Smooth muscle cell (in vitro differentiated cells): ENCODE measurements at regions not wholly inside any gene's neighbourhood (a gene's known extent, or its start where the extent isn't known, plus 50 kb on each side); places are given as distances from the start of the nearest gene placed in this dataset.

ENCODE experiments used
- DNase-seq: peaks from one replicate; lab custom pipeline; 2025; ENCODE audit not compliant: unreplicated experiment; lab: John Stamatoyannopoulos, UW
- H2AFZ ChIP-seq: fragments of 200-600 bp; sonication (generic); 2 replicates; pipeline ENCODE4 v1.6.0; 2016; ENCODE audit warnings: antibody characterized with exemption, low read depth, mild to moderate bottlenecking
- H3F3A ChIP-seq: fragments of 200-600 bp; sonication (generic); 2 replicates; pipeline ENCODE4 v1.6.0; 2017; ENCODE audit warnings: antibody characterized with exemption, low read depth
- H3K27ac ChIP-seq: fragments of 200-600 bp; sonication (generic); 2 replicates; pipeline ENCODE4 v1.5.1; 2016; ENCODE audit warnings: low read depth, mild to moderate bottlenecking
- H3K27me3 ChIP-seq: fragments of 200-600 bp; sonication (generic); 2 replicates; pipeline ENCODE4 v1.6.1; 2016; ENCODE audit warnings: low read depth, mild to moderate bottlenecking
- H3K36me3 ChIP-seq: fragments of 200-600 bp; sonication (generic); 2 replicates; pipeline ENCODE4 v1.5.1; 2016; ENCODE audit warnings: low read depth
- H3K4me1 ChIP-seq: fragments of 200-600 bp; sonication (generic); 2 replicates; pipeline ENCODE4 v1.5.1; 2016; ENCODE audit warnings: low read depth
- H3K4me2 ChIP-seq: fragments of 200-600 bp; sonication (generic); 2 replicates; pipeline ENCODE4 v1.6.0; 2016; ENCODE audit warnings: mild to moderate bottlenecking
- H3K4me3 ChIP-seq: fragments of 200-600 bp; sonication (generic); 2 replicates; pipeline ENCODE4 v1.5.1; 2016; ENCODE audit warnings: mild to moderate bottlenecking
- H3K79me2 ChIP-seq: fragments of 200-600 bp; sonication (generic); 2 replicates; pipeline ENCODE4 v1.6.0; 2016; ENCODE audit warnings: low read depth, mild to moderate bottlenecking
- H3K9ac ChIP-seq: fragments of 200-600 bp; sonication (generic); 2 replicates; pipeline ENCODE4 v1.6.0; 2016; ENCODE audit warnings: low read depth
- H3K9me3 ChIP-seq: fragments of 200-600 bp; sonication (generic); replicated peaks from 2 replicates; pipeline ENCODE4 v1.5.1; 2016; ENCODE audit warnings: low read depth
- H4K20me1 ChIP-seq: fragments of 200-600 bp; sonication (generic); 2 replicates; pipeline ENCODE4 v1.6.0; 2016; ENCODE audit warnings: low read depth
- CTCF ChIP-seq: fragments of 200-600 bp; sonication (generic); IDR thresholded peaks from 2 replicates; pipeline ENCODE4 v1.5.1; 2017; ENCODE audit warnings: borderline replicate concordance, mild to moderate bottlenecking, antibody characterized with exemption; ENCODE audit not compliant: insufficient read depth, poor library complexity, severe bottlenecking
- WGBS: methylation state at CpG from one replicate; pipeline ENCODE4 v1.1.7; 2016; ENCODE audit warnings: low lambda C conversion rate; 5-methylcytosine and 5-hydroxymethylcytosine counted together

- WGBS, result 74% methylated on average over 10 of the region's 10 CpGs
- Histone ChIP-seq H3K4me3 (no peak overlapping the region), H3K36me3 (no peaks in the 10 kb centered on the region), H4K20me1 (no peaks in the 10 kb centered on the region), H3K4me1 (no peaks in the 10 kb centered on the region), H3K4me2 (no peak overlapping the region), H3K9me3 (no peaks in the 10 kb centered on the region), H3K9ac (no peak overlapping the region), H3F3A (no peaks in the 10 kb centered on the region), H3K27me3 (no peaks in the 10 kb centered on the region), H2AFZ (no peak overlapping the region), H3K79me2 (no peaks in the 10 kb centered on the region), H3K27ac (no peak overlapping the region)
- TF ChIP-seq CTCF, result no peak
- no peak for DNase-seq
Measured at GRCh38 chr3:124277144-124277890, 285.4 kb upstream of the ROPN1 start.

DNA sequence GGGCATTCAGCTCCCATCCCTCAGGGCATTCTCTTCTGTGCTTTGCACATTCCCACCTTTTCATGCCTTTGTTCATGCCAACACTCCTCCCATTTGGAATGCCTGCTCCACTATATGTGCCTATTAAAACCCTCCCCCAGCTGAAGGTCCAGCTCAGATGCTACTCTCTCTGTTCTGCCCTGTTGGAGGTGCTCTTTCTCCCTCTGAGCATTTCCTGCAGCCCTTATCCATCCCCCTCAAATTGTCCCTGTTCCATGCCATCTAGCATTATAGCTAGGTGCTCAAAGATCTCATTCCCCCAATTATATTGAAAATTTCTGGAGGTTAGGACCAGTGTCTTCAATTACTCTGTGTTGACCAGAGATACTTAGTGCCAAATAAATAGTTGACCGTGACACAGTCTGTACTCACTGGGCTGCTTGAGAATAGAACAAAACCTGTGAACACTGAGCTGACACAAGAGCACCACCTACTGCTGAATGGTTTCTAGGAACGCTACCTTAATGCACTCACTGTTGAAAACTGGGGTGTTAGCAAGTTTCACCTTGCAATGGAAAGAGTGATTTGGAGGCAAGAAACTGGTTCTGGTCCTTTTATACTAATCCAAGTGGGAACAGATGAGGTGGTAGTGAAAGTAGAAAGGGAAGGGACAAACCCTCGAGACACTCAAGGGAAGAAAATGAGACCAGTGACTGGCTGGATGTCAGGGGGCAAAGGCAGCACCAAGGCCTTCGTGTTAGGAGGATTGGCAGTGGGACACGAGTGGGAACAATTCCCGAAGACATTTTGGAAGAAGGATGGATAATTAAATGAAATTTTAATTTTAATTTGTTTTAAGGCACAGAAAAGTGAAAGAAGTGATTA is 289.8 kb upstream of the ROPN1 start:
- Histone ChIP-seq H3K79me2 (no peaks in the 10 kb centered on the region), H3K4me2 (no peak overlapping the region), H4K20me1 (no peaks in the 10 kb centered on the region), H3K4me1 (peaks cover 12% of the 10 kb centered on the region), H3K27me3 (no peaks in the 10 kb centered on the region), H3K27ac (no peak overlapping the region), H3K36me3 (no peaks in the 10 kb centered on the region), H3K9ac (no peak overlapping the region), H3K9me3 (no peaks in the 10 kb centered on the region), H3F3A (peaks cover 18% of the 10 kb centered on the region), H2AFZ (no peak overlapping the region), H3K4me3 (no peak overlapping the region)
- WGBS, result 56% methylated on average over 6 of the region's 6 CpGs
- TF ChIP-seq CTCF, result peak; percentile 44
- no peak for DNase-seq

DNA sequence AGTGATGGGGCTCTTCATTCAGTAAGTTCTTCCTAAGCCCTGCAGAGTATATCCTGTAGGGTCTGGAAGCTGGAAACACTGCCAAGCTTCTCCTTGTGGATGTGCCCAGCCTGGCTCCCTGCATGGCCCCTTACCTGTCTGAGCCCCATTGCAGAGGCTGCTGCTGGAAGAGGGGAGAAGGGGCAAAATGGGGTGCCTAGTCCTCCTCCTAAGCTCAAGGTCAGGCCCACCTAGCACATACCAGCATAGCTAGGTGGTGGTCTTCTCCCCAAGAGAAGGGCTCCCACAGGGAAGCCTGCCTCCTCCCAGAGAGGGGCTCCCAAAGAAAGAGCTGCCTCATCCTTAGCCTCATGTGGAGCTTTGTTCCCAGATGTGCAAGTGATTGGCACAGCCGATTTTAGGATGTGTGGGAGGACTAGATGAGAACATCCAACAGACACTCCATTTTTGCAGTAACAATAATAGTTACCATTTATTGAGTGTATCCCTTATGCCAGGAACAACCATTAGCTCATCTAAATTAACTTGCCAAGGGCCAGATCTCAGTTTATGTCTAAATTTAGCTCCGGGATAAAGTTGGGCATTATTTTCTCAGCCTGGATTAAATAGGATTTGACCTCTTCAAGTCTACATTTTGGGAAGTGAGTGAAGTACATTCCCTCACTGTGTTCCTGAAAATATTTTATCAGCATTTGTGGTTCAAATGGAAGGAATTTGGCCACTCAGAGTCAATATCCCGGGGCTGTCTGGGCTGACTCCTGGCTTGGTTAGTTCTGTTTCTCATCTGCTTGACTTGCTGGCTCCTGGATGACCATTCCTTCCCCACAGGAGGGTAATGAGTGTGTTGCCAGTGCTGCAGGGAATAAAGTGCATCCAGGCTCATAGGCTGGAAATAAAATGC is 291.1 kb upstream of the ROPN1 start:
- no peak for DNase-seq
- peak overlapping the region; percentile 77 for H3K27ac ChIP-seq

More for the DNA sequence above, 291.1 kb upstream of the ROPN1 start:
- Histone ChIP-seq H3K79me2 (no peaks in the 10 kb centered on the region), H3F3A (peaks cover 18% of the 10 kb centered on the region), H3K9me3 (no peaks in the 10 kb centered on the region), H2AFZ (no peak overlapping the region), H3K4me3 (no peak overlapping the region), H3K4me2 (peak overlapping the region; percentile 74), H3K36me3 (no peaks in the 10 kb centered on the region), H3K27me3 (no peaks in the 10 kb centered on the region), H4K20me1 (no peaks in the 10 kb centered on the region), H3K4me1 (peaks cover 12% of the 10 kb centered on the region), H3K9ac (peak overlapping the region; percentile 30)
- TF ChIP-seq CTCF, result no peak
- 5% methylated on average over 3 of the region's 3 CpGs for WGBS
